ENCODE measurements at regions not wholly inside any gene's neighbourhood (a gene's known extent, or its start where the extent isn't known, plus 50 kb on each side); places are given as distances from the start of the nearest gene placed in this dataset.
A peak's percentile ranks its signal among the peaks of the same experiment; 100 is the strongest.

- no peaks in the 10 kb centered on the region for H3K27me3 ChIP-seq (ENCODE audit: control insufficient read depth, insufficient read depth, low read length)
- no peak for DNase-seq (ENCODE audit: low read depth in 4 of 6, low spot score in 6 of 6)
- no peak overlapping the region for H3K4me3 ChIP-seq (ENCODE audit: low read depth, low read length)
- H3K27ac ChIP-seq (ENCODE audit: low read depth, low read length) = no peak overlapping the region
- no peaks in the 10 kb centered on the region for H3K4me1 ChIP-seq (ENCODE audit: control insufficient read depth, insufficient read depth, low read length)
- H3K36me3 ChIP-seq (ENCODE audit: control insufficient read depth, insufficient read depth, low read length) = no peaks in the 10 kb centered on the region
- 100% methylated on average over 2 of the region's 6 CpGs for WGBS (ENCODE audit: insufficient coverage)
- H3K9me3 ChIP-seq (ENCODE audit: control insufficient read depth, insufficient read depth, low read length) = no peaks in the 10 kb centered on the region
These were observed 382.8 kb upstream of the CFAP20DC start for GRCh38 chr3:59432665-59433064.

- DNase-seq (ENCODE audit: low read depth in 4 of 6, low spot score in 6 of 6) = no peak
- H3K9me3 ChIP-seq (ENCODE audit: control insufficient read depth, insufficient read depth, low read length) = no peaks in the 10 kb centered on the region
- H3K4me3 ChIP-seq (ENCODE audit: low read depth, low read length) = no peak overlapping the region
- no peak overlapping the region for H3K27ac ChIP-seq (ENCODE audit: low read depth, low read length)
- no peaks in the 10 kb centered on the region for H3K36me3 ChIP-seq (ENCODE audit: control insufficient read depth, insufficient read depth, low read length)
- no peaks in the 10 kb centered on the region for H3K4me1 ChIP-seq (ENCODE audit: control insufficient read depth, insufficient read depth, low read length)
- WGBS (ENCODE audit: insufficient coverage) = 76% methylated on average over 6 of the region's 7 CpGs
- H3K27me3 ChIP-seq (ENCODE audit: control insufficient read depth, insufficient read depth, low read length) = no peaks in the 10 kb centered on the region
These were observed 380.5 kb upstream of the CFAP20DC start for GRCh38 chr3:59430341-59430740.

GRCh38 chr3:59429198-59429597 is 379.4 kb upstream of the CFAP20DC start:
- no peak overlapping the region for H3K27ac ChIP-seq (ENCODE audit: low read depth, low read length)
- no peak for DNase-seq (ENCODE audit: low read depth in 4 of 6, low spot score in 6 of 6)
- H3K4me3 ChIP-seq (ENCODE audit: low read depth, low read length) = no peak overlapping the region
- no CpG with 5 or more reads among the region's 2 CpGs for WGBS (ENCODE audit: insufficient coverage)
- no peaks in the 10 kb centered on the region for H3K9me3 ChIP-seq (ENCODE audit: control insufficient read depth, insufficient read depth, low read length)
- H3K27me3 ChIP-seq (ENCODE audit: control insufficient read depth, insufficient read depth, low read length) = no peaks in the 10 kb centered on the region
- no peaks in the 10 kb centered on the region for H3K36me3 ChIP-seq (ENCODE audit: control insufficient read depth, insufficient read depth, low read length)
- no peaks in the 10 kb centered on the region for H3K4me1 ChIP-seq (ENCODE audit: control insufficient read depth, insufficient read depth, low read length)

GRCh38 chr3:59426821-59427565 is 377.2 kb upstream of the CFAP20DC start:
- no peaks in the 10 kb centered on the region for H3K9me3 ChIP-seq (ENCODE audit: control insufficient read depth, insufficient read depth, low read length)
- no peak overlapping the region for H3K4me3 ChIP-seq (ENCODE audit: low read depth, low read length)
- WGBS (ENCODE audit: insufficient coverage) = 95% methylated on average over 4 of the region's 10 CpGs
- no peak overlapping the region for H3K27ac ChIP-seq (ENCODE audit: low read depth, low read length)
- H3K36me3 ChIP-seq (ENCODE audit: control insufficient read depth, insufficient read depth, low read length) = no peaks in the 10 kb centered on the region
- no peaks in the 10 kb centered on the region for H3K4me1 ChIP-seq (ENCODE audit: control insufficient read depth, insufficient read depth, low read length)
- H3K27me3 ChIP-seq (ENCODE audit: control insufficient read depth, insufficient read depth, low read length) = no peaks in the 10 kb centered on the region
- no peak for DNase-seq (ENCODE audit: low read depth in 4 of 6, low spot score in 6 of 6)

GRCh38 chr3:59425942-59426341 is 376.1 kb upstream of the CFAP20DC start:
- H3K27ac ChIP-seq (ENCODE audit: low read depth, low read length) = no peak overlapping the region
- WGBS (ENCODE audit: insufficient coverage) = 100% methylated on average over 1 of the region's 5 CpGs
- H3K9me3 ChIP-seq (ENCODE audit: control insufficient read depth, insufficient read depth, low read length) = no peaks in the 10 kb centered on the region

GRCh38 chr3:59425371-59425770 is 375.5 kb upstream of the CFAP20DC start:
- H3K27ac ChIP-seq (ENCODE audit: low read depth, low read length) = no peak overlapping the region
- WGBS (ENCODE audit: insufficient coverage) = 50% methylated on average over 7 of the region's 8 CpGs
- H3K9me3 ChIP-seq (ENCODE audit: control insufficient read depth, insufficient read depth, low read length) = no peaks in the 10 kb centered on the region
- H3K27me3 ChIP-seq (ENCODE audit: control insufficient read depth, insufficient read depth, low read length) = no peaks in the 10 kb centered on the region
- H3K36me3 ChIP-seq (ENCODE audit: control insufficient read depth, insufficient read depth, low read length) = no peaks in the 10 kb centered on the region
- H3K4me1 ChIP-seq (ENCODE audit: control insufficient read depth, insufficient read depth, low read length) = no peaks in the 10 kb centered on the region
- no peak for DNase-seq (ENCODE audit: low read depth in 4 of 6, low spot score in 6 of 6)
- H3K4me3 ChIP-seq (ENCODE audit: low read depth, low read length) = no peak overlapping the region

More at GRCh38 chr3:59425942-59426341, 376.1 kb upstream of the CFAP20DC start:
- Histone ChIP-seq H3K4me3 (ENCODE audit: low read depth, low read length) (no peak overlapping the region), H3K4me1 (ENCODE audit: control insufficient read depth, insufficient read depth, low read length) (no peaks in the 10 kb centered on the region), H3K27me3 (ENCODE audit: control insufficient read depth, insufficient read depth, low read length) (no peaks in the 10 kb centered on the region), H3K36me3 (ENCODE audit: control insufficient read depth, insufficient read depth, low read length) (no peaks in the 10 kb centered on the region)
- no peak for DNase-seq (ENCODE audit: low read depth in 4 of 6, low spot score in 6 of 6)

- no peaks in the 10 kb centered on the region for H3K9me3 ChIP-seq (ENCODE audit: control insufficient read depth, insufficient read depth, low read length)
- H3K27me3 ChIP-seq (ENCODE audit: control insufficient read depth, insufficient read depth, low read length) = no peaks in the 10 kb centered on the region
- H3K27ac ChIP-seq (ENCODE audit: low read depth, low read length) = no peak overlapping the region
- no peak overlapping the region for H3K4me3 ChIP-seq (ENCODE audit: low read depth, low read length)
- no peak for DNase-seq (ENCODE audit: low read depth in 4 of 6, low spot score in 6 of 6)
- 91% methylated on average over 2 of the region's 10 CpGs for WGBS (ENCODE audit: insufficient coverage)
- H3K4me1 ChIP-seq (ENCODE audit: control insufficient read depth, insufficient read depth, low read length) = no peaks in the 10 kb centered on the region
- H3K36me3 ChIP-seq (ENCODE audit: control insufficient read depth, insufficient read depth, low read length) = no peaks in the 10 kb centered on the region
These were observed 374.6 kb upstream of the CFAP20DC start for GRCh38 chr3:59424268-59425010.

GRCh38 chr3:59423707-59424106 is 373.9 kb upstream of the CFAP20DC start:
- DNase-seq (ENCODE audit: low read depth in 4 of 6, low spot score in 6 of 6) = no peak
- Histone ChIP-seq H3K27me3 (ENCODE audit: control insufficient read depth, insufficient read depth, low read length) (no peaks in the 10 kb centered on the region), H3K4me3 (ENCODE audit: low read depth, low read length) (no peak overlapping the region), H3K27ac (ENCODE audit: low read depth, low read length) (no peak overlapping the region), H3K36me3 (ENCODE audit: control insufficient read depth, insufficient read depth, low read length) (no peaks in the 10 kb centered on the region), H3K4me1 (ENCODE audit: control insufficient read depth, insufficient read depth, low read length) (no peaks in the 10 kb centered on the region), H3K9me3 (ENCODE audit: control insufficient read depth, insufficient read depth, low read length) (no peaks in the 10 kb centered on the region)
- WGBS (ENCODE audit: insufficient coverage) = 90% methylated on average over 8 of the region's 11 CpGs

GRCh38 chr3:59422312-59422711 is 372.5 kb upstream of the CFAP20DC start:
- Histone ChIP-seq H3K27me3 (ENCODE audit: control insufficient read depth, insufficient read depth, low read length) (no peaks in the 10 kb centered on the region), H3K27ac (ENCODE audit: low read depth, low read length) (no peak overlapping the region), H3K9me3 (ENCODE audit: control insufficient read depth, insufficient read depth, low read length) (no peaks in the 10 kb centered on the region), H3K36me3 (ENCODE audit: control insufficient read depth, insufficient read depth, low read length) (no peaks in the 10 kb centered on the region), H3K4me1 (ENCODE audit: control insufficient read depth, insufficient read depth, low read length) (no peaks in the 10 kb centered on the region), H3K4me3 (ENCODE audit: low read depth, low read length) (no peak overlapping the region)
- 96% methylated on average over 3 of the region's 4 CpGs for WGBS (ENCODE audit: insufficient coverage)
- DNase-seq (ENCODE audit: low read depth in 4 of 6, low spot score in 6 of 6) = no peak

GRCh38 chr3:59418836-59419235 is 369.0 kb upstream of the CFAP20DC start:
- peak in 1 of 6 donors; percentile 66 for DNase-seq (ENCODE audit: low read depth in 4 of 6, low spot score in 6 of 6)
- Histone ChIP-seq H3K4me1 (ENCODE audit: control insufficient read depth, insufficient read depth, low read length) (no peaks in the 10 kb centered on the region), H3K4me3 (ENCODE audit: low read depth, low read length) (no peak overlapping the region), H3K9me3 (ENCODE audit: control insufficient read depth, insufficient read depth, low read length) (no peaks in the 10 kb centered on the region), H3K27ac (ENCODE audit: low read depth, low read length) (no peak overlapping the region), H3K27me3 (ENCODE audit: control insufficient read depth, insufficient read depth, low read length) (peaks cover 2% of the 10 kb centered on the region), H3K36me3 (ENCODE audit: control insufficient read depth, insufficient read depth, low read length) (no peaks in the 10 kb centered on the region)
- 15% methylated on average over 2 of the region's 4 CpGs for WGBS (ENCODE audit: insufficient coverage)

All from spinal cord (tissue), 9 donors.